ENCODE measurements at regions not wholly inside any gene's neighbourhood (a gene's known extent, or its start where the extent isn't known, plus 50 kb on each side); places are given as distances from the start of the nearest gene placed in this dataset.
"Not testable (repeated sequence)": the region's sequence is repeated elsewhere in the genome, so short reads cannot be mapped to it uniquely, and the experiment has no call there.

- no peak overlapping the region for H3K27ac ChIP-seq
Measured at GRCh38 chr17:5893741-5894140, 176.4 kb upstream of the WSCD1 start.

GRCh38 chr17:5895276-5895675, 174.9 kb upstream of the WSCD1 start:
- no peak for TF ChIP-seq CTCF (conservative IDR thresholded peaks at IDR 0.05)
- no peak overlapping the region for H3K27ac ChIP-seq

More at GRCh38 chr17:5893741-5894140, 176.4 kb upstream of the WSCD1 start:
- no peak for TF ChIP-seq CTCF (conservative IDR thresholded peaks at IDR 0.05)

GRCh38 chr17:5896215-5896614, 174.0 kb upstream of the WSCD1 start:
- TF ChIP-seq CTCF (conservative IDR thresholded peaks at IDR 0.05): no peak
- H3K27ac ChIP-seq: no peak overlapping the region

GRCh38 chr17:5897275-5897911, 172.8 kb upstream of the WSCD1 start:
- no peak overlapping the region for H3K27ac ChIP-seq
- TF ChIP-seq CTCF (conservative IDR thresholded peaks at IDR 0.05): no peak

GRCh38 chr17:5897981-5898380, 172.2 kb upstream of the WSCD1 start:
- not testable (repeated sequence) for H3K27ac ChIP-seq

GRCh38 chr17:5898406-5898805, 171.8 kb upstream of the WSCD1 start:
- H3K27ac ChIP-seq: no peak overlapping the region
- no peak for TF ChIP-seq CTCF (conservative IDR thresholded peaks at IDR 0.05)

GRCh38 chr17:5899496-5900195, 170.5 kb upstream of the WSCD1 start:
- no peak overlapping the region for H3K27ac ChIP-seq
- no peak for TF ChIP-seq CTCF (conservative IDR thresholded peaks at IDR 0.05)

GRCh38 chr17:5901731-5902130, 168.4 kb upstream of the WSCD1 start:
- no peak for TF ChIP-seq CTCF (conservative IDR thresholded peaks at IDR 0.05)
- H3K27ac ChIP-seq: no peak overlapping the region
